H1 (cell line): ENCODE measurements at regions not wholly inside any gene's neighbourhood (a gene's known extent, or its start where the extent isn't known, plus 50 kb on each side); places are given as distances from the start of the nearest gene placed in this dataset.

Source experiments
- BACH1 ChIP-seq: IDR thresholded peaks from 2 replicates; pipeline ENCODE4 v1.6.1; 2012; ENCODE audit warnings: low read length, improper control_type of control experiment
- EZH2 ChIP-seq: fragments of 200-600 bp; sonication (generic); IDR thresholded peaks from 2 replicates; pipeline ENCODE4 v1.7.1; 2012; ENCODE audit warnings: low read depth, mild to moderate bottlenecking, moderate library complexity, low read length, inconsistent platforms; ENCODE audit not compliant: severe bottlenecking
- JUN ChIP-seq: IDR thresholded peaks from 2 replicates; pipeline ENCODE4 v1.6.1; 2011; ENCODE audit warnings: low read depth, mild to moderate bottlenecking, improper control_type of control experiment, low read length
- KDM1A ChIP-seq: fragments of 200-600, 300-600 bp; sonication (generic); IDR thresholded peaks from 2 replicates; pipeline ENCODE4 v1.7.1; 2016; ENCODE audit warnings: mild to moderate bottlenecking, low read length, borderline replicate concordance
- POLR2AphosphoS5 ChIP-seq: IDR thresholded peaks from 2 replicates; pipeline ENCODE4 v1.6.1; 2011; ENCODE audit warnings: low read depth, low read length
- TF ChIP-seq, protein P1 (sequence below), 3 experiments: IDR thresholded peaks; 1 replicate in 2 of 3; 2 replicates in 1 of 3; pipeline versions ENCODE4 v1.5.1 to v1.6.1; 2011; ENCODE audit warnings: low read length in 3 of 3, mild to moderate bottlenecking in 3 of 3, inconsistent platforms in 2 of 3, low read depth in 1 of 3, moderate library complexity in 1 of 3; ENCODE audit not compliant: insufficient read depth in 1 of 3; ENCODE audit errors: control extremely low read depth in 1 of 3

DNA sequence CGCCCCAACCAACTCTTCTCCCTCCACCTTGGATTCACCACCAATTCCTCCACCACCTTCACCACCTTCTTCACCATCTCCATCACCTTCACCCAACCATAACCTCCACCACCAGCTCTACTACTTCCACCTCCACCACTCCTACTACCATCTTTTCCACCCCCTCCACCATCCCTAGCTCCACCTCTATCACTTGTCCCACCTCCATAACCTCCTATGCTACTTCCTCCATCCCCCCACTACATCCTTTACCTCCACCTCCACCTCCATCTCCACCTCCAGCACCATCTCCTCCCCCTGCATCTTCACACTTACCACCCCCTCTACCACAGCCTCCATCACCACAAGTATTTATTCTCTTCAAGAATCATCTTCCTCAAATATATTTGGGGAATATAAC, 254.9 kb upstream of the EGLN3 start:
- TF ChIP-seq, protein P1, sequence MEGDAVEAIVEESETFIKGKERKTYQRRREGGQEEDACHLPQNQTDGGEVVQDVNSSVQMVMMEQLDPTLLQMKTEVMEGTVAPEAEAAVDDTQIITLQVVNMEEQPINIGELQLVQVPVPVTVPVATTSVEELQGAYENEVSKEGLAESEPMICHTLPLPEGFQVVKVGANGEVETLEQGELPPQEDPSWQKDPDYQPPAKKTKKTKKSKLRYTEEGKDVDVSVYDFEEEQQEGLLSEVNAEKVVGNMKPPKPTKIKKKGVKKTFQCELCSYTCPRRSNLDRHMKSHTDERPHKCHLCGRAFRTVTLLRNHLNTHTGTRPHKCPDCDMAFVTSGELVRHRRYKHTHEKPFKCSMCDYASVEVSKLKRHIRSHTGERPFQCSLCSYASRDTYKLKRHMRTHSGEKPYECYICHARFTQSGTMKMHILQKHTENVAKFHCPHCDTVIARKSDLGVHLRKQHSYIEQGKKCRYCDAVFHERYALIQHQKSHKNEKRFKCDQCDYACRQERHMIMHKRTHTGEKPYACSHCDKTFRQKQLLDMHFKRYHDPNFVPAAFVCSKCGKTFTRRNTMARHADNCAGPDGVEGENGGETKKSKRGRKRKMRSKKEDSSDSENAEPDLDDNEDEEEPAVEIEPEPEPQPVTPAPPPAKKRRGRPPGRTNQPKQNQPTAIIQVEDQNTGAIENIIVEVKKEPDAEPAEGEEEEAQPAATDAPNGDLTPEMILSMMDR (IDR thresholded peaks at IDR 0.05; ENCODE audit: control extremely low read depth in 1 of 3, insufficient read depth in 1 of 3, low read depth in 1 of 3, low read length in 3 of 3), result no peak
- TF ChIP-seq EZH2 (no peak), KDM1A (no peak), BACH1 (no peak), JUN (no peak), POLR2AphosphoS5 (no peak)
